CD14-positive monocyte (primary cell): ENCODE measurements at regions not wholly inside any gene's neighbourhood (a gene's known extent, or its start where the extent isn't known, plus 50 kb on each side); places are given as distances from the start of the nearest gene placed in this dataset.

Experiments
- DNase-seq, 3 donors: peaks; one replicate each; pipeline ENCODE4 v3.0.0-alpha.2; 2011 to 2022
- H2AFZ ChIP-seq: 2 replicates; pipeline ENCODE4 v1.6.0; 2012; ENCODE audit warnings: mild to moderate bottlenecking, low read depth, low read length, inconsistent platforms; ENCODE audit not compliant: insufficient read depth, poor library complexity, severe bottlenecking
- H3K27ac ChIP-seq, 2 donors: 1 replicate in 1 of 2; 2 replicates in 1 of 2; pipeline ENCODE4 v1.5.1; 2012 to 2013; ENCODE audit warnings: low read length in 2 of 2, control low read depth in 1 of 2, inconsistent platforms in 1 of 2, low read depth in 1 of 2, mild to moderate bottlenecking in 1 of 2
- H3K27me3 ChIP-seq, 2 donors: one replicate each; pipeline versions ENCODE4 v1.6.0 to v1.6.1; 2011 to 2013; ENCODE audit warnings: low read length in 2 of 2; ENCODE audit not compliant: control insufficient read depth in 2 of 2, insufficient read depth in 2 of 2
- H3K36me3 ChIP-seq, 2 donors: replicated peaks in 1 of 2; 1 replicate in 1 of 2; 2 replicates in 1 of 2; pipeline versions ENCODE4 v1.5.1 to v1.6.1; 2012 to 2013; ENCODE audit warnings: low read length in 2 of 2, control low read depth in 1 of 2, inconsistent platforms in 1 of 2, mild to moderate bottlenecking in 1 of 2; ENCODE audit not compliant: insufficient read depth in 2 of 2, control insufficient read depth in 1 of 2
- H3K4me1 ChIP-seq, 2 donors: 1 replicate in 1 of 2; 2 replicates in 1 of 2; pipeline versions ENCODE4 v1.5.1 to v1.6.1; 2012 to 2013; ENCODE audit warnings: low read length in 2 of 2, control low read depth in 1 of 2, inconsistent platforms in 1 of 2, mild to moderate bottlenecking in 1 of 2, moderate library complexity in 1 of 2; ENCODE audit not compliant: insufficient read depth in 2 of 2, control insufficient read depth in 1 of 2
- H3K4me2 ChIP-seq: replicated peaks from 2 replicates; pipeline ENCODE3; 2012; ENCODE audit warnings: low read length, moderate library complexity, mild to moderate bottlenecking; ENCODE audit not compliant: poor library complexity, severe bottlenecking; ENCODE audit errors: extremely low read depth
- H3K4me3 ChIP-seq, 3 experiments: fragments of 200-600 bp in 1 of 3; sonication (generic) in 1 of 3; replicated peaks in 1 of 3; 1 replicate in 2 of 3; 2 replicates in 1 of 3; pipeline ENCODE4 v1.5.1; 2011 to 2013; ENCODE audit warnings: low read length in 3 of 3, mild to moderate bottlenecking in 3 of 3, control low read depth in 2 of 3, low read depth in 2 of 3, inconsistent platforms in 1 of 3, moderate library complexity in 1 of 3
- H3K79me2 ChIP-seq: 2 replicates; pipeline ENCODE4 v1.6.0; 2012; ENCODE audit warnings: mild to moderate bottlenecking, control low read depth, inconsistent platforms, low read length, moderate library complexity; ENCODE audit not compliant: insufficient read depth
- H3K9ac ChIP-seq: 2 replicates; pipeline ENCODE4 v1.6.0; 2017; ENCODE audit warnings: low read length, mild to moderate bottlenecking; ENCODE audit not compliant: insufficient read depth, poor library complexity, severe bottlenecking
- H3K9me3 ChIP-seq, 2 donors: replicated peaks in 1 of 2; 1 replicate in 1 of 2; 2 replicates in 1 of 2; pipeline versions ENCODE4 v1.5.1 to v1.6.1; 2012 to 2013; ENCODE audit warnings: low read length in 2 of 2, control low read depth in 1 of 2; ENCODE audit not compliant: control insufficient read depth in 1 of 2, insufficient read depth in 1 of 2
- H4K20me1 ChIP-seq: 2 replicates; pipeline ENCODE4 v1.6.0; 2012; ENCODE audit warnings: mild to moderate bottlenecking, low read length, control low read depth, moderate library complexity; ENCODE audit not compliant: insufficient read depth
- H3K27ac Mint-ChIP-seq, 7 donors: one replicate each; pipeline ENCODE4 v1.8.0; 2020; ENCODE audit warnings: mild to moderate bottlenecking in 7 of 7, mixed read lengths in 7 of 7, moderate library complexity in 6 of 7, inconsistent platforms in 2 of 7
- H3K27me3 Mint-ChIP-seq, 3 donors: one replicate each; pipeline ENCODE4 v1.8.0; 2021 to 2022; ENCODE audit warnings: low read depth in 3 of 3, mild to moderate bottlenecking in 3 of 3, mixed read lengths in 3 of 3, moderate library complexity in 3 of 3, inconsistent platforms in 1 of 3
- H3K36me3 Mint-ChIP-seq, 2 donors: one replicate each; pipeline ENCODE4 v1.8.0; 2020; ENCODE audit warnings: mixed read lengths in 2 of 2, inconsistent platforms in 1 of 2, mild to moderate bottlenecking in 1 of 2
- H3K4me1 Mint-ChIP-seq: one replicate; pipeline ENCODE4 v1.8.0; 2020; ENCODE audit warnings: mild to moderate bottlenecking, mixed read lengths
- H3K4me3 Mint-ChIP-seq, 2 donors: one replicate each; pipeline ENCODE4 v1.8.0; 2020; ENCODE audit warnings: mild to moderate bottlenecking in 2 of 2, mixed read lengths in 2 of 2, moderate library complexity in 1 of 2
- H3K9me3 Mint-ChIP-seq, 7 donors: one replicate each; pipeline ENCODE4 v1.8.0; 2020 to 2022; ENCODE audit warnings: mixed read lengths in 7 of 7, mild to moderate bottlenecking in 6 of 7, moderate library complexity in 6 of 7, inconsistent platforms in 2 of 7
- WGBS: methylation state at CpG from one replicate; pipeline ENCODE4 v1.1.5; 2013; ENCODE audit warnings: missing lambda C conversion rate; ENCODE audit not compliant: insufficient coverage; 5-methylcytosine and 5-hydroxymethylcytosine counted together
- intact Hi-C, 2 donors: fragments of 100-400 bp; cut with micrococcal nuclease; formaldehyde crosslinking; loops; one replicate each; pipeline versions ENCODE4 v1.15.0 to v1.15.1; 2023
- TF ChIP-seq, protein P1 (sequence below): fragments of 200-600 bp; IDR thresholded peaks from one replicate; pipeline ENCODE4 v1.8.0; 2022; ENCODE audit warnings: antibody characterized with exemption, mild to moderate bottlenecking

DNA sequence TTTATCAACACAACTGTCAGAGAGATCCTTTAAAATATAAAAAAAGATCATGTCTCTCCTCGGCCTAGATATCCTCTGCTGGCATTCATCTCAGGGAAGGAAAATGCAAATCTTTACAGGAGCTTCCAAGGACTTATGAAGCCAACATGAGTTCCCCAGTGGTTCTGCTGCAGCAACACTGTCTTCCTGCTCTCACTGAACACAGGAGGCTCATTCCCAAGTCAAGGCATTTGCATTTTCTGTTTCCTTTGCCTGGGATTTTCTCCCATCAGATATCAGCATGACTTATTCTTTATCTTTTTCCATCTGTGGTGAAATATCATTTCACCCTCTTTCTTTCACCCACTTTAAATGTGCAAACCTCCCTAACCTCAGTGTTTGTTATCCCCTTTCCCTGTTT, 513.8 kb upstream of the ZP4 start:
- TF ChIP-seq, protein P1, sequence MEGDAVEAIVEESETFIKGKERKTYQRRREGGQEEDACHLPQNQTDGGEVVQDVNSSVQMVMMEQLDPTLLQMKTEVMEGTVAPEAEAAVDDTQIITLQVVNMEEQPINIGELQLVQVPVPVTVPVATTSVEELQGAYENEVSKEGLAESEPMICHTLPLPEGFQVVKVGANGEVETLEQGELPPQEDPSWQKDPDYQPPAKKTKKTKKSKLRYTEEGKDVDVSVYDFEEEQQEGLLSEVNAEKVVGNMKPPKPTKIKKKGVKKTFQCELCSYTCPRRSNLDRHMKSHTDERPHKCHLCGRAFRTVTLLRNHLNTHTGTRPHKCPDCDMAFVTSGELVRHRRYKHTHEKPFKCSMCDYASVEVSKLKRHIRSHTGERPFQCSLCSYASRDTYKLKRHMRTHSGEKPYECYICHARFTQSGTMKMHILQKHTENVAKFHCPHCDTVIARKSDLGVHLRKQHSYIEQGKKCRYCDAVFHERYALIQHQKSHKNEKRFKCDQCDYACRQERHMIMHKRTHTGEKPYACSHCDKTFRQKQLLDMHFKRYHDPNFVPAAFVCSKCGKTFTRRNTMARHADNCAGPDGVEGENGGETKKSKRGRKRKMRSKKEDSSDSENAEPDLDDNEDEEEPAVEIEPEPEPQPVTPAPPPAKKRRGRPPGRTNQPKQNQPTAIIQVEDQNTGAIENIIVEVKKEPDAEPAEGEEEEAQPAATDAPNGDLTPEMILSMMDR: no peak
- WGBS: 62% methylated on average over 1 of the region's 1 CpG

DNA sequence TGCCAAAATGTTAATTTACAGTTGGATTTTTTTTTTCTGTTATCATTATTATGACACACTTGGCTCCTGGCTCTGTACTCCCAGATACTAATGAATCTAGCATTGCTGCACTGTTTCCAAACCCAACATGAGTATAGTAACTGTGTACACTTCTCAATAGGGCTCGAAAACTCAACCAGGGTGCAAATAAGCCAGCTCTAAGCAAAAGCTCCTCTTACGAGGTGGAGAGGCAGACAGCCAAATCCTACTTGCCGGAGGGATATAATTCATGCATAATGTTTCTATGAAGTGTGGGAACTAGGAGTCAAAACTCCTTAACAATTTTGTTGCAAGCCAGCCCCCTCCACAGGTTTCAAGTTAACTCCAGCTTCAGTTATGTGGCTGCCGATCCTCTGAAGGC, 510.4 kb upstream of the ZP4 start:
- Mint-ChIP-seq H3K4me3 (no peak overlapping the region), H3K4me1 (no peaks in the 10 kb centered on the region), H3K9me3 (peaks cover 0 to 5% (median 3%) of the 10 kb centered on the region in 7 donors), H3K27ac (no peak overlapping the region), H3K36me3 (no peaks in the 10 kb centered on the region), H3K27me3 (peaks cover 0 to 2% (median 0%) of the 10 kb centered on the region in 3 donors)
- no peak overlapping the region for H2AFZ ChIP-seq
- no peaks in the 10 kb centered on the region for H3K27me3 ChIP-seq
- H3K4me2 ChIP-seq: no peak overlapping the region
- WGBS: no CpG with 5 or more reads among the region's 4 CpGs
- no peak overlapping the region for H3K27ac ChIP-seq
- no peaks in the 10 kb centered on the region for H3K79me2 ChIP-seq
- H4K20me1 ChIP-seq: no peaks in the 10 kb centered on the region
- intact Hi-C loops: no loop called here
- H3K36me3 ChIP-seq: no peaks in the 10 kb centered on the region
- H3K9ac ChIP-seq: no peak overlapping the region
- H3K4me1 ChIP-seq: no peaks in the 10 kb centered on the region
- no peak for DNase-seq
- TF ChIP-seq, protein P1: no peak
- no peak overlapping the region for H3K4me3 ChIP-seq
- no peaks in the 10 kb centered on the region for H3K9me3 ChIP-seq

More for the DNA sequence above, 513.8 kb upstream of the ZP4 start:
- Mint-ChIP-seq H3K4me3 (no peak overlapping the region), H3K27ac (no peak overlapping the region), H3K9me3 (peaks cover 0 to 5% (median 2%) of the 10 kb centered on the region in 7 donors), H3K27me3 (peaks cover 0 to 3% (median 2%) of the 10 kb centered on the region in 3 donors), H3K4me1 (no peaks in the 10 kb centered on the region), H3K36me3 (no peaks in the 10 kb centered on the region)
- no peak for DNase-seq
- H3K4me2 ChIP-seq: no peak overlapping the region
- no peaks in the 10 kb centered on the region for H3K36me3 ChIP-seq
- no peak overlapping the region for H2AFZ ChIP-seq
- H3K9ac ChIP-seq: no peak overlapping the region
- H3K4me3 ChIP-seq: no peak overlapping the region
- intact Hi-C loops: no loop called here
- H3K4me1 ChIP-seq: no peaks in the 10 kb centered on the region
- peaks cover 0 to 3% of the 10 kb centered on the region in 2 donors for H3K9me3 ChIP-seq
- H4K20me1 ChIP-seq: no peaks in the 10 kb centered on the region
- H3K27me3 ChIP-seq: no peaks in the 10 kb centered on the region
- no peak overlapping the region for H3K27ac ChIP-seq
- H3K79me2 ChIP-seq: no peaks in the 10 kb centered on the region
